Activated CD8-positive, alpha-beta memory T cell treated with anti-CD3 and anti-CD28 coated beads for 48 hours (primary cell): ENCODE measurements at regions not wholly inside any gene's neighbourhood (a gene's known extent, or its start where the extent isn't known, plus 50 kb on each side); places are given as distances from the start of the nearest gene placed in this dataset.

Source experiments
- DNase-seq, 3 experiments: peaks; one replicate each; pipeline ENCODE4 v3.0.0-alpha.2; 2020; ENCODE audit warnings: low read depth in 2 of 3, low spot score in 2 of 3

- no peak for DNase-seq
Observed at GRCh38 chr14:104339829-104340228, 201.4 kb downstream of the KIF26A start.

GRCh38 chr14:104341532-104342434 is 203.4 kb downstream of the KIF26A start:
- peak in 2 of 3 experiments; percentile 7 to 21 for DNase-seq

- DNase-seq: no peak
Observed at GRCh38 chr14:104342435-104343293, 204.3 kb downstream of the KIF26A start.

- DNase-seq: no peak
Observed at GRCh38 chr14:104343294-104343625, 204.9 kb downstream of the KIF26A start.

GRCh38 chr14:104343690-104344640 is 205.6 kb downstream of the KIF26A start:
- no peak for DNase-seq

- no peak for DNase-seq
Observed at GRCh38 chr14:104344818-104345620, 206.6 kb downstream of the KIF26A start.

GRCh38 chr14:104345621-104346462 is 207.5 kb downstream of the KIF26A start:
- no peak for DNase-seq

GRCh38 chr14:104346608-104347007 is 208.2 kb downstream of the KIF26A start:
- no peak for DNase-seq

GRCh38 chr14:104348741-104349140 is 210.4 kb downstream of the KIF26A start:
- DNase-seq: no peak

- no peak for DNase-seq
Observed at GRCh38 chr14:104349950-104350349, 211.6 kb downstream of the KIF26A start.

- no peak for DNase-seq
Observed at GRCh38 chr14:104350463-104351185, 212.2 kb downstream of the KIF26A start.

GRCh38 chr14:104351849-104352492 is 213.6 kb downstream of the KIF26A start:
- no peak for DNase-seq

- DNase-seq: no peak
Observed at GRCh38 chr14:104352493-104353220, 214.3 kb downstream of the KIF26A start.

GRCh38 chr14:104353221-104353920 is 215.0 kb downstream of the KIF26A start:
- DNase-seq: no peak

GRCh38 chr14:104353921-104354701 is 215.7 kb downstream of the KIF26A start:
- no peak for DNase-seq
